HG02840 (cell line): ENCODE measurements at regions not wholly inside any gene's neighbourhood (a gene's known extent, or its start where the extent isn't known, plus 50 kb on each side); places are given as distances from the start of the nearest gene placed in this dataset.
"Not testable (repeated sequence)": the region's sequence is repeated elsewhere in the genome, so short reads cannot be mapped to it uniquely, and the experiment has no call there.

Source experiments
- ATAC-seq: cut with Tn5 transposase; IDR thresholded peaks from one replicate; pipeline ENCODE4 v1.9.1; 2021; ENCODE audit warnings: mild to moderate bottlenecking, moderate library complexity, moderate number of reproducible peaks; ENCODE audit not compliant: unreplicated experiment, low FRiP score

DNA sequence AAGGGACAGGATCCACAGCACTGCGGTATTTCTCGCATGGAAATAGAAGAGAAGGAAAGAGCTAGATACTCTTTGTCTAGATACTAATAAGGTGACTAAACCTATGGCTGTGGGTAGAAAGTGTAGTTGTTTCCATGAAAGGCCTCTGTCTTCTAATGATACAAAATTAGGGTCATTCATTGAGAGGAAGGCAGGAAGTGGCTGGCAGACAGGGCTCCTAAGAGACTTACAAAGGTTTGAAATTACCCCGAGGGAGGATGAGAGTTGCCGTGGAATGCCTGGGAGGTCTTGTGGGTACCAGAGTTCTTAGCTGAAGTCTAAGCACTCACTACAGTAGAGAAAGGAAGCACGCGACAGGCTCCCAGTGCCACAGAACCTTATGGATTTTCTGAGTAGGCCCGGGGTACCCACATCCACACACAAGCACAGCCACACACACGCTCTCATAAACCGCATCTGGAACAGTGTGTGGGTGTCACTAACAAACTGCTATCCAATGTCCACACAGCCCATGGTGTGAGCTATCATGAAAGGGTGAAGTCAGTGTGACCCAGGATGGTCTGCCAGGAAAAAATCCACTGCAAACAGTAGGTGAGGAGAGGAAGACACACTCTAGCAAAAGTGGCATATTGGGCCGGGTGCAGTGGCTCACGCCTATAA, 221.4 kb downstream of the FAM43A start:
- ATAC-seq = no peak

DNA sequence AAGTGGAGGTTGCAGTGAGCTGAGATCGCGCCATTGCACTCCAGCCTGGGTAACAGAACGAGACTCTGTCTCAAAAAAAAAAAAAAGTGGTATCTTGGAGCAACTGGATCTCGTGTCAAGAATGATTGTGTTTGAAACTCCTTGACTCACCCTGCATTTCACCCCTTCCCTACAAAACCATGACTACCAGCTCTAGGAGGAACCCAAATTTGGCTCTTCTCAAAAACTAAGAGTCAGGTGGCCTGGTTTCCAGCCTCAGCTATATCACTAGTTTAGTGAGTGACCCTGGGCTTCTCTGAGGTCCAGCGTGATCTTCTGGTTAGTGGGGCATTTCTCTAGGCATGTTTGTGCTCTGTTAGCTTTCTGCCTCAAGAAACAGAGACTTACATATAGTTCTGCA, 222.1 kb downstream of the FAM43A start:
- ATAC-seq = no peak

DNA sequence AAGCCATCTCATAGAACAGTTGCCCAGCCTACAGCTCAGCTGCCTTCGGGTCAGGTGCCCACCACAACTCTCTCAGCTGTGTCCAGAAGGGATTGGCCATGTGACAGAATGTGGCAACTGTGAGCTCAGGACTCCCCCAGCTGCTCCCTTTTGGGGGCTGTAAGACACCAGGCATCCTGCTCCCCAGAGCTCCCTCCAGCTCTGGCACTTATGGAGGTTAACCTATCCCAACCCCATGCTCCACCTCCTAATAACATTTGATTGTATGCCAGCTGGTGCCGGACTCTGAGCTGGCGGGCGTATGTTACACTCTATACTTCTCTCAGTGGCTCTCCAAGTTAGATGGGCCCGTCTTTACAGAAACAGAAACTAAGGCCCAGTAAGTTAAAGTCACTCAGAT, 222.8 kb downstream of the FAM43A start:
- ATAC-seq = no peak

DNA sequence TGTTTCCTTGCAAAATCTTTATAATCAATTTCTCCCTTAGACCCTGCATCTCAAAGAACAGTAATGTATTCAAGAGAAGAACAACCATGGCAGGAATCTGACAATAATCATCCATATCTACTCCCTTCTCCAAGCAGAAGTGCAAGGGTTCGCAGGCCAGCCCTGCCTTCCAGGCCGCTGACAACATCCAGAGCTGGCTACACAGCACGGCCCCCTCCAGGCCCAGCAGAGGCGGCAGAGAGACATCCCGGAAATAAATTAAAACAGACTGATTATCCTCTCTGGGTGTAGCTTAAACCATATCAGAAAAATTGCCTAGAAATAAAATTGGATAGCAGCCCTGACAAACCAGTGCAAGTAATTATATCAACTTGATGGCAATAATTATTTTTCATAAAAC, 223.3 kb downstream of the FAM43A start:
- no peak for ATAC-seq

DNA sequence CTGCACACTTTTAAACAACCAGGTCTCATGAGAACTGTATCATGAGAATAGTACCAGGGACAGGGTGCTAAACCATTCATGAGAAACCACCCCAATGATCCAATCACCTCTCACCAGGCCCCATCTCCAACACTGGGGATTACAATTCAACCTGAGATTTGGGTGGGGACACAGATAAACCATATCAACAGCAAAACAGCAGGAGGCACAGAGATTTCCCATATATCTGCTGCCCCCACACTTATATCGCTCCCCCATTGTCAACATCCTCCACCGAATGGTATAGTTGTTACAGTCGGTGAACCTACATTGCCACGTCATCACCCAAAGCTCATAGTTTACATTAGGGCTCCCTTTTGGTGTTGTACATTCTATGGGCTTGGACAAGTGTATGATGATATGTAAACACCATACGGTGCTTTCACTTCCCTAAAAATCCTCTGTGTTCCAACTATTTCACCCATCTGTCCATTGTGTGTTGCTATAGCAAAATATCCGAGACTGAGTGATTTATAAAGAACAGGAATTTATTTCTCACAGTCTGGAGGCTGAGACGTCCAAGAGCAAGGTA, 224.8 kb downstream of the FAM43A start:
- ATAC-seq = no peak

DNA sequence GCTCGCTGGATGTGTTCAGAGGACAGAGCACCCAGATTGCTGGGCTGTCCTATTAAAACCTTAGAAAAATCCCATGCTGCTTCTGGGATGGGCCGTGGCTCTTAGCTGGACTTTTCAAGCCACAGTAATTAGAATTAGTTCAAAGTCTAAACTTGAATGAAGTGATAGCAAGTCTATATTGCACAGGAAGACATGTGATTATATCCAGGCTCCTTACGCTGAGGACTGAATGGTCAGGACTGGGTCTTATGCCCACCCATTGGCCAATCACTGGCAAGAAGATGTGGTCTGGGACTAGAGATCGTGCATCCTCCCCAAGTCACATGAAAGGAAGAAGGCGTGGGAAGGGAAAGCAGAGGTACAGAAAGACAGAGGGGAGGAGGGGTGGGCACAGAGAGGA, 227.6 kb downstream of the FAM43A start:
- no peak for ATAC-seq

DNA sequence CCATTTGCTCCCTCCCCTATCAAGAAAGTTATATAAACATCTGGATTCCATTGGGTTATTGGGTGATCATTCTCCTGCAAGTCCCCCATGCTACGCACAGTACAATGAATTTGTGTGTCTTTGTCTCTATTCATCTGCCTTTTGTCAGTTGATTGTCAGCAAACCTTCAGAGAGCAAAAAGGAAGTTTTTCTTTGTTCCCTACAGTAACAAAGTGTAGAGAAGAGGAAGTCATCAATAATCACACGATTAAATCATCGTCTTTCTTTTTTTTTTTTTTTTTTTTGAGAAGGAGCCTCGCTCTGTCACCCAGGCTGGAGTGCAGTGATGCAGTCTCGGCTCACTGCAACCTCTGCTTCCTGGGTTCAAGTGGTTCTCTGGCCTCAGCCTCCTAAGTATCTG, 239.2 kb downstream of the FAM43A start:
- not testable (repeated sequence) for ATAC-seq

DNA sequence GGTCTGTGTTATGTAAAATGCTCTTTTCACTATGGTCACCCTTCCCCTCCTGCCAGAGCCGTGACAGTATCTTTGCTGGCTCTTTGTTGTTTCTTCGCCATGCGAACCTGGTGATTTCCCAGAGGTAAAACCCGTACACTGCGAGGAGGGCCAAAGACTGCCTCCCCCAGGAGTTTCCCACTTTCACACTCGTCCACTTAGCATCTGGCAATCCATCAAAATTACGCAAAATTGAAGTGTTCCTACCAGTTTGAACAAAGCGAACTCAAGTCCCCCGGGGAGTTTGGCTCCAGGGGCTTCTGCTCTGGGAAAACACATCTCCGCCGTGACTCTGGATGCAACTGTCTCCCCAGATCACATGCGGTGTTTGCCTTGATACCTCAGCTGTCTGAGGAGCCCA, 239.9 kb downstream of the FAM43A start:
- no peak for ATAC-seq

DNA sequence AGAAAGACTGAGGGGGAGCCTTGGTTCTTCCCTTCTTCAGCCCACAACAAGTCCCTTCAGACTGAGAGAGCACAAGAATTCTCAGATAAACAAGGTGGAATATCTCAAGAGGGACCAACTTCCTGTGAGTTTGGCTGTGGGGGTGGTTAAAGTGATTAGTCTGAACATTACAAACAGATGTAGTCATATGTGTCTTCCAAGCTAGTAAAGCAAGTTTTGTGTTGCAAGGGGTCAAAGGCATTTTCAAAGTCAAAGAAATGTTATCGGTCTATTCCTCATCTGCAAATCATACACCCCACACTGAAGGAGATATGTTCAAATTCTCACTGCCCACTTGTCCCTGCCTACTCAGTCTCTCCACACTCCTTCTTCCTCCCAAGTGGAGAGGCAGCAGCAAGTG, 242.5 kb downstream of the FAM43A start:
- ATAC-seq = no peak

DNA sequence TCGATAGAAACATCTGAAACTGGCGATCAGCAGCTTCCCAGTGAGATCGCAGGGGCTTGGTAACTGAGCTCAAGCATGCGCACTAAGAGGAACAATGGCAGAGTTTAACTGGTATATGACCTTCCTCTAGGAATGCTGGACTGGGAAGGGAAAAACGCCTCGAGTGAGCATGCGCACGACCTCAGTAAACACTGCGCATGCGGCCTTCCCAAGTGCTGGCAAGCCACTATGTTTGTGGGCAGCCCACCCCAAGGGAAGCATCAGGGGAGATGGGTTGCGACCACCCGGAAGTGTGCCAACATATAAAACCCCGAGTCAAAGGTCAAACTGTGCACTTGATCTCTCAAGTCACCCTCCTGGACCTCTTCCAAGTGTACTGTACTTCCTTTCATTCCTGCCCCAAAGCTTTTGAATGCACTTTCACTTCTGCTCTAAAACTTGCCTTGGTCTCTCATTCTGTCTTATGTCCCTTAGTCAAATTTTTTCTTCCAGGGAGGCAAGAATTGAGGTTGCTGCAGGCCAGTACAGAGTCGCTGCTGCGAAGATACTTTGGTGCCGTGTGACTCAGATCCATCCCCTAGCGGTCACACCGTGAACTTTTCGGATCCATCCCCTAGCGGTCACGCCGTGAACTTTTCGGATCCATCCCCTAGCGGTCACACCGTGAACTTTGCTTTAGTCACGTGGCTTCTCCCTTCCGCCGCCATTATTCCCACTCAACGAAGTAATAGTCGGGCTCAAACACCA, 243.3 kb downstream of the FAM43A start:
- ATAC-seq = no peak

DNA sequence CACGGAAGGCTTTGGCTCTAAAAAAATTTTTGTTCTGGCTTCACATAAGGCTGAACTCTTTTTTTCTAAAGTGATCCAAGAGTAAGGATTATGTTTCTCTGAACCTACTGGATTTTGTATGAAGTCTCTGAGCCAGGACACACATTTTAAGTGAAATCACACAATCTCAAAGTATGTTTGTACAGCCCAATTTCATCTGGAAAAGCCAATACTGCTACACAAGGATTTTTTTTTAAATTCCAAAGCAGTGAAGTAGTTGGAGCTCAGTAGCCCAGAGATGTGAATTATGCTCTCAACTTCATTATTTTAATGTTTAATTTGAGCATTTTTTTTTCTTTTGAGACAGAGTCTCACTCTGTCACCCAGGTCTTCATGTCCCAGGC, 243.9 kb downstream of the FAM43A start:
- no peak for ATAC-seq

DNA sequence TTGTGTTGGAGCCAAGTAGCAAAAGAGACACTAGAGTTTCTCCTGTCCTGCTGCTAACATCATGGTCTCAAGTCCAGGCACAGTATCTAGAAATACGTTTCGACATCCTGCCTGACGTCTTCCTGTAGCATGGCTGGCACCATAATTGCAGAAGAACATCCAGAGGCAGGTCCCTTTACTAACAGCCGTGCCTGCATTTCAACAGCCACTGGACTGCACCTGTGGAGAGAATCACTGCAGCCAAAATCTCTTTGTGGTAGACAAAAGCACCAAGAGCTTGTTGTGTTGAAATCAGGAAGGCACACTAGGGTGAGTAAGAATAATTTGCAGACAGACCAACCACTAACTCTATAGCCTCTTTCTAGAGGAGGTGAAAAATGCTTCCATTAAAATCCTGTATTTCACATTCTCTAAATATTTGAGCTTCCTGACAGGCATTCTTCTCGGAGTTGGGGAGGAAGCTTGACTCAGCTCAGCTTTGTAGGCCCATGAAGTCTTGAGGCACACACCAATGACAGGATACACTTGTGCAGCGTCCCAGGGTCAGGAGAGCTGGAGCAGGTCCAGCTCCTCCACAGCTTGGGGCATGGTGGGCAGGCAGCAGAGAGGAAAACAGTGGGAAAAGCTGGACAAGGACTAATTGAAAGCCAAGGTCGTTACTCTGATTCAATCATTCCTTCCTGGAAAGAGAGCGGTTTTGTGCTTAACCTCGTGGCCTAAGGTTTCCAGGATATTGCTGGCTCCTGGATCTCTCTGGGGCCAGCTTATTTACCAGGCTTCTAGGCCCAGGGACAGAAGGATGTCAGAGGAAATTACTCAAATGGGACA, 244.9 kb downstream of the FAM43A start:
- ATAC-seq = no peak

DNA sequence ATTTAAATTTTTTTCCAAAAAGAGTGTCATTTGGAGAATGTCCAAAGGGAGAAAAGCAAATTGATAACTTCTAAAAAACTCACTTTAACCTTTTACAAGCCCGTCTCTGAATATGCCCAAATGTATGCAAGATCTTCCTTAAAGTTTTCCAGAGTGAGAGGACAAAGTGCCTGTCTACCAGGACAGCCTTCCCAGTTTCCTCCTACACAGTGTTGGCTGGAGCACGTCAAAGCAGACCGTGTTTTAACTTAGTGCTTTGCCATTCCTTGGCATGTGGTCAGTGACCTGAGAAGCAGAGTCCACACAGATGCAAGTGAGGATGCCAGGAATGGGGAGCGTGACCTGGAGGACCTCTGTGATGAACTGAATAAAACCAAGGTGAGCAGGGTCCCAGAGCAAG, 245.7 kb downstream of the FAM43A start:
- ATAC-seq = no peak

DNA sequence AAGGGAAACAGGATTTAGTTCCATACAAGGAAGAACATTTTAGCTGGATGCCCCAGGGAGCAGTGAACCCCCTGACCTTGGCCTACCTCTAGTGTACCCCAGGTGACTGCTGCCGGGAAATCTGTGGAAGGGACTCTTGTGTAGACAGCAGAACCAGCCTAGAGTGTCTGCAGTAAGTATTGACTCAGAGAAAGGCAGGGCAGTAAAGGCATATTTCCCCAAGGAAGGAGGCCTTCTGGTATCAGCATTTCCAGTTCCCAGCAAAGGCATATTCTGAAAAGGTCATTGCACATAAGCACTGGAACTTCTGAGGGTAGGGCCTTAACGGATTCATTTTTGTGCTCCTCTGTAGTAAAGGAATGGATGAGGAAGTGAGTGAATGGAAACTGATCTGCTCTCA, 246.2 kb downstream of the FAM43A start:
- no peak for ATAC-seq

DNA sequence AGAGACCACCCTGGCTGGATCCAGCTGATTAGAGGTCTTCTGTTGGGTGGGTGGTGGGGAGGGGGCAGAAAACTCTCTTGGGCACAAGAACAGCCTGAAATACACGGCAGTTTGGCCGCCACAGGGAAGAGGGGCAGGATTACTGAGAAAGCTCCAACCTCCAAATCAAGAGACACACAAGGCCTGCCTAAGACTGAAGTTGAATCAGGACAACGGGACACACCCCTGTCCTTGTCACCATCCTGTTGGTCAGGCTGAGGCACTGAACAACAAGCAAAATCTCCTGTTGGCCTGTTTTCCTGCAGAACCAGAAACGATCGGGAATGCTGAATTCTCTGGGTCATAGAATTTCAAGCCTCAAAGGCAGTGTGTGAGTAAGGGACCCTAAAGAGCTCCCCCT, 247.8 kb downstream of the FAM43A start:
- ATAC-seq = no peak

DNA sequence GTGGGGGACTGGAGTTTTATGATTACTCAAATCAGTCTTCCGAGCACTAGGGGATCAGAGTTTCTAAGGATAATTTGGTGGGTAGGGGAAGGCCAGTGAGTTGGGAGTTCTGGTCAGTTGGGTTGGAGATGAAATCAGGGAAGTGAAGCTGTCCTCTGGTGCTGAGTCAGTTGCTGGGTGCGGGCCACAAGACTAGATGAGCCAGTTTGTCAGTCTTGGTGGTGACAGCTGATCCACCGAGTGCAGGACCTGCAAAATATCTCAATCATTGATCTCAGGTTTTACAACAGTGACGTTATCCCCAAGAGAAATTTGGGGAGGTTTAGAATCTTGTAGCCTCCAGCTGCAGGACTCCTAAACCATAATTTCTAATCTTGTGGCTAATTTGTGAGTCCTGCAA, 249.4 kb downstream of the FAM43A start:
- no peak for ATAC-seq

DNA sequence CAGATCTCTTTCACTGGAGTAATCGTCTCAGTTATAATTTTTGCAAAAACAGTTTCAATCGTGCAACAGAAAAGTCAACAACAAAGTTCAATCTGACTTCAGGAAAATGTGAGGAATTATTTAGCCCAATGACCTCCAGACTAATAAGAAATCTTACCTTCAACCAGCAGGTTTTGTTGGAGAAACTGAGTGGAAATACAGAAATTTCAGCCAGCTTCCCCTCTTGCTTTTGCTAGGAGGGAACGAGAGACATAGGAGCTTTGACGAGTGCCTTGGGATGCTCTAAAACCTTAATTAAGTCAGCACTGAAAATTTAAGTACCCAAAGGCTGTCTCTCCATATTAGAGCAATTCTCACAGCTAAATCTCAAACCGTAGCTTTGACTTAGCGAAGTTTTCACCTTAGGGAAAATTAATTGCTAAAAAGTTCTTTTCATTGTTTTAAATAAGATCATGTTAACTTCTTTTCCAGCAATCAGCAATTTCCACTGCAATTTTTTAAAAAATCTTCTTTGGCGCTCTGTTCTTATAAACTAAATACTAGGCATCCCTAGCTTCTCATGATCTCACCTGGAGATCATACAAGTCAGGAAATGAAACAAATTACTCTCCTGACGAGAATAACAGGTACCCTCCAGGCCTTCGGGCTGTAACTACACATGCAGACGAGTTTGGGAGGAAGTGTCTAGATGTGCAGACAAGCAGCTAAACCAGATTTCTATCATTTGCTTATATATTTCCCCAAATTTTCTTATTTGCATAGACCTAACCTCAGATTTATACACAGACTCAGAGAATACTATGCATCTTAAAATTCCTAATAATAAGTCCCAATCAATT, 250.2 kb downstream of the FAM43A start:
- no peak for ATAC-seq

DNA sequence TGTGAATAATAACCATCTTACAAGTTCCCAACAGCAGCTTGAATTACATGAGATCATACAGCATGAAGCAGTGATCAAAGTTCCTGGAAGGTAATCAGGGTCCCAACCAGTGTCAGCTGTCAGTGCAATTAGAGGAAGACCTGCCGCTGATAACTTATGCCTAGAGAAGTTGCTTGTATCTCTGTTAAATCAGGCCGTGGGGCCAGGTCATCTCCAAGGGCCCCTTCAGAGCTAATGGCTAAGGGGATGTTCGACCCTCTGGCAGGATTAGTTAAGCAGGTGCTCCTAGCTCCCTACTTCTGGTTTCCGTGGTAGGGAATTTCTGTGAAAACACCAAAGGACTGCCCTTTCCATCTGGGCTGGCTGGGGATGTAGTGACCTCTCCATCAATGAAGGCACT, 251.0 kb downstream of the FAM43A start:
- ATAC-seq = no peak

DNA sequence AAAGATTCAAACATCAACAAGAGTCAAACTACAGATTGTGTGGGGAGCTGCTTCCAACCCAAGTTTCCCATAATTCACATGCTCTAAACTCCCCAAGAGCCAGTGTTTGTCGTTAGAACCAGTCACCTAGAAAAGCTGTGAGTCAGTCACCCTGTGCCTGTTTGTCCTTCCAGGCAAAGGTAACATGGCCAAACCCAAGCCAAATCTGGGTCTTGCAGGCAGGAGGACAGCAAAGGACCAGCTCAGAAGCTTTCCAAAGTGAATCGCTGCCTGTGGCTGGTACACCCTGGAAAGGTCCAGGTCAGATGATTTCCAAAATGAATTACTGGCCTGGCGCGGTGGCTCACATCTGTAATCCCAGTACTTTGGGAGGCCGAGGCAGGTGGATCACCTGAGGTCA, 251.5 kb downstream of the FAM43A start:
- no peak for ATAC-seq

DNA sequence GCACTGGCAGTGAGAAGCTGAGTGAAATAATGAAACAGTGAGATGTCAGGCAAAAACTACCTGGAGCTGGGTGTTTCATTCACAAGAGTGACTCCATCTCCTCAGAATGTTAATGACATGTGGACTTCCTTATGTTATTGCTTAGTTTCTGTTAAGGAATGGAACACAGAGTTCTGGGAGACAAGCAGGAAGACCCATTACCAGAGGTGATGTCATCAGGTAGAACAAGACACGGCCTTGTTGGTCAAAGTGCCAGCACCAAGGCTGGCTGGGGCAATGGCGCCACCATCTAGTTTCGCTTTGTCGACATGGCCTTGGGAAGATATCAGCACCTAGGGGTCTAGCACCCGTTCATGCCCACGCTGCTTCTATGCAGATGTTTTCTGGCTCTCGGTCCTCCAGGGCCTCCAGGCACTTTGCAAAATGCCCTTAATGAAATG, 252.2 kb downstream of the FAM43A start:
- no peak for ATAC-seq
